SK-N-MC (cell line): ENCODE measurements at regions not wholly inside any gene's neighbourhood (a gene's known extent, or its start where the extent isn't known, plus 50 kb on each side); places are given as distances from the start of the nearest gene placed in this dataset.

Source experiments
- EZH2 ChIP-seq: fragments of 200-600 bp; sonication (generic); IDR thresholded peaks from one replicate; pipeline ENCODE4 v1.6.1; 2017; ENCODE audit warnings: antibody characterized with exemption
- POLR2AphosphoS5 ChIP-seq: IDR thresholded peaks from 2 replicates; pipeline ENCODE4 v1.6.1; 2012; ENCODE audit warnings: mild to moderate bottlenecking, low read depth, low read length, borderline replicate concordance

GRCh38 chr5:67383451-67383850 is 186.9 kb upstream of the CD180 start:
- TF ChIP-seq EZH2 (no peak), POLR2AphosphoS5 (no peak)
